Sigmoid colon (tissue), 4 donors: ENCODE measurements at regions not wholly inside any gene's neighbourhood (a gene's known extent, or its start where the extent isn't known, plus 50 kb on each side); places are given as distances from the start of the nearest gene placed in this dataset.

Experiments used
- POLR2AphosphoS5 ChIP-seq, 4 donors: sonication (generic); formaldehyde crosslinking; IDR thresholded peaks; one replicate each; pipeline ENCODE4 v1.6.1; 2017; ENCODE audit warnings: antibody characterized with exemption in 4 of 4
- TF ChIP-seq, protein P1 (sequence below), 4 experiments: fragments of 450-650 bp in 3 of 4; fragments of 200-600 bp in 1 of 4; IDR thresholded peaks; one replicate each; pipeline ENCODE4 v1.5.1; 2016 to 2019; ENCODE audit warnings: antibody characterized with exemption in 4 of 4, mild to moderate bottlenecking in 3 of 4, moderate library complexity in 2 of 4

- TF ChIP-seq, protein P1, sequence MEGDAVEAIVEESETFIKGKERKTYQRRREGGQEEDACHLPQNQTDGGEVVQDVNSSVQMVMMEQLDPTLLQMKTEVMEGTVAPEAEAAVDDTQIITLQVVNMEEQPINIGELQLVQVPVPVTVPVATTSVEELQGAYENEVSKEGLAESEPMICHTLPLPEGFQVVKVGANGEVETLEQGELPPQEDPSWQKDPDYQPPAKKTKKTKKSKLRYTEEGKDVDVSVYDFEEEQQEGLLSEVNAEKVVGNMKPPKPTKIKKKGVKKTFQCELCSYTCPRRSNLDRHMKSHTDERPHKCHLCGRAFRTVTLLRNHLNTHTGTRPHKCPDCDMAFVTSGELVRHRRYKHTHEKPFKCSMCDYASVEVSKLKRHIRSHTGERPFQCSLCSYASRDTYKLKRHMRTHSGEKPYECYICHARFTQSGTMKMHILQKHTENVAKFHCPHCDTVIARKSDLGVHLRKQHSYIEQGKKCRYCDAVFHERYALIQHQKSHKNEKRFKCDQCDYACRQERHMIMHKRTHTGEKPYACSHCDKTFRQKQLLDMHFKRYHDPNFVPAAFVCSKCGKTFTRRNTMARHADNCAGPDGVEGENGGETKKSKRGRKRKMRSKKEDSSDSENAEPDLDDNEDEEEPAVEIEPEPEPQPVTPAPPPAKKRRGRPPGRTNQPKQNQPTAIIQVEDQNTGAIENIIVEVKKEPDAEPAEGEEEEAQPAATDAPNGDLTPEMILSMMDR (IDR thresholded peaks at IDR 0.05) = no peak
- no peak for TF ChIP-seq POLR2AphosphoS5 (IDR thresholded peaks at IDR 0.05)
These were observed 59.8 kb downstream of the C11orf91 start for GRCh38 chr11:33640730-33641371.
